NOMO-1 (cell line): ENCODE measurements at regions not wholly inside any gene's neighbourhood (a gene's known extent, or its start where the extent isn't known, plus 50 kb on each side); places are given as distances from the start of the nearest gene placed in this dataset.

Experiments
- DNase-seq, 2 experiments: peaks; one replicate each; lab custom pipeline; 2025; ENCODE audit not compliant: unreplicated experiment in 2 of 2; lab: John Stamatoyannopoulos, UW

DNA sequence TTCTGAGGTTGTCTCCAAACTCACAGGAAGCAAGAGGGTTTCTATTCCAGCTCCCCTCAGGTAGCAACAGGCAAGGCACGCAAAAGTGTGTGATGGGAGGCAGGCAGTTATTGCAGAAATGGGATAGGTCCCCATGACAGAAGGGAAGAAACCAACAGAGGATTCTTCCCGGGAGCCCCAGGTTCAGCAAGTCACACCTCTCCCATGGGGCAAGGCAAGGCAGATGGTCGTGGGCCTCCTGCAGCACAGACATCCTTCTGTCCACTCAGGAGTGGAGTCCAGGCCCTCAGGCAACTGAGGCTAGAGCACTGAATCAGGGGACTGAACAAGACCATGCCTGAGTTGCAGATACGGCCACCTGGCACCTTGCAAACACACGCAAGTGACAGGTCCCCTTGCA lies 424.9 kb upstream of the IRX4 start:
- DNase-seq: no peak

DNA sequence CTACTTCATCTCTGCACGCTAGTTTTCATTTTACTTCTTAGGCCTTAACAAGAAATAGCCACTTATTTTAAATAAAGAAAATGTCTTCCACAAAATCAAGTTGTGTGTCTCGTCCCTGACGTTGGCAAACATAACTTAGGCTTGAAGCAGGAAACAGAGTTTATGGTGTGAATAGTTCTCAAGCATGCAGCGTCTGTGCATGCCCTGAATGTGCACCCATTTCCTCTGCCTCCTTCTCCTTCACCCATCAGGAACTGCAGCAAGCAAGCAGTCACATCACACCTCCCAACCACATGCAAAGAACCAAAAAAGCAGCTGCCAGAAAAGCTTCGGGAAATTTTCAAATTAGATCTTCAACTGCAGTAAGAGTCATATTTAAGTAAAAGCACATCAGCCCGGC lies 424.0 kb upstream of the IRX4 start:
- DNase-seq: no peak

DNA sequence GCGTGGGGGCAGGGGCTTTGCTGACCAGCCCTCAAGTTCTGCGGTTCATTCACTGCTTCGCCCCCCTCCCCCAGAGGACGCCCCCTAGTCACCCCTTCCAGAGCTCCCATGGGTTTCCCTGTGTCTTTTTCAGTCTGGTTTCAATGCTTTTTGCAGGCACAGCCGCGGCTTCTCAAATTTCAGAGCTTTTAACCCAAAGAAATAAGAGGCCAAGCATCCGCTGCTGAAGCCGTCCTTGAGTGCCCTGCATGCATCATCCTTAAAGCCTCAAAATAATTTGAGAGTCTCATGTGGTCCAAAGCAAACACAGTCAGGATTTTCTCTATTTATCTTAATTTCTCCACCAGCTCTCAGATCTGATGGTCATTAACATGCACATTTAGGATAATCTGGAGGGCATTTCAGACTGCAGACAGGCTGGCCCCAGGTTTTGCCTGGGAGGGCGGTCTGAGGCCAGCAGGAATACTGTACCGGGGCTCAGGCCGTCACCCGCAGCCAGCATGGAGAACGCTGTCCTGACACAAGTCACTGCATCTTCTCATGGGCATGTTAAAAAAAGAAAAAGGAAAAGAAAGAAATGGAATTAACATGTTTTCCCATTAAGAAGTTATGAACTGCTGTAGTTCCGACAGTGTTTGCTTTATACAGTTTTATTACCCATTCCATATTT lies 420.8 kb upstream of the IRX4 start:
- DNase-seq: no peak

- DNase-seq: no peak
Measured at GRCh38 chr5:2302169-2302568, 419.4 kb upstream of the IRX4 start.

DNA sequence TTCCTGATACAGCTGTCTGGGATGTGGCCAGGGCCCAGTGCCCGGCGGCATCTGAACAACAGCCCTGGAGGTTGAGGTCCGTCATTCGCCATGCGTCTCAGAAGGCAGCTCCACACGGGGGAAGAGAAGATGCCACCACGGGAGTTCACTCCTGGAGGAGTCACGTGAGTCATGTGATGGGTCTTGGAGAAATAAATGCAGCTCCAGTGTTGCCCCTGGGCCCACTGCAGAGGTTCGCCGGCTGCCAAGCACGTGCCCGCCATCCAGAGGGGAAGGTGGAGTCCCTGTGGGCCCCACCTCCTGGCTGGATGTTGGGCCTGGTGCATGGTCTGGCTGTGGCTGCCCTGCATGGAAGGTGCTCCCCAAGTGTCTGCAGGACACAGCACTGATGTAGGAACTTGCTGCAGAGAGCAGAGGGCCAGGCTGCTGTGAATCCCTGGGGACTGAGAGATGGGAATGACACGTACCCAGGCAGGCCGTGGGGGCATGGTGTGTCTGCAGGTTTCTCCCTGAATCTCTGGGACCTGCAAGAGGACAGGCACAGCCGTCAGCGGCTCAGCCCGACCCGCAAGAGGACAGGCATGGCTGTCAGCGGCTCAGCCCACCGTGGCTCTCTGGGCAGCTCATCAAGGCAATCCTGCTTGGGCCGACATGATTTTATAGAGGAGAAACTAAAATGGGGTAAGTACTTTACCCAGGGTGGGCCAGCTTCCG lies 418.3 kb upstream of the IRX4 start:
- DNase-seq: no peak

GRCh38 chr5:2300421-2300820 lies 417.7 kb upstream of the IRX4 start:
- no peak for DNase-seq

- DNase-seq: no peak
Measured at GRCh38 chr5:2299388-2300220, 416.9 kb upstream of the IRX4 start.

GRCh38 chr5:2298781-2299180 lies 416.1 kb upstream of the IRX4 start:
- no peak for DNase-seq

- no peak for DNase-seq
Measured at GRCh38 chr5:2297991-2298390, 415.3 kb upstream of the IRX4 start.

- no peak for DNase-seq
Measured at GRCh38 chr5:2295476-2295875, 412.8 kb upstream of the IRX4 start.

DNA sequence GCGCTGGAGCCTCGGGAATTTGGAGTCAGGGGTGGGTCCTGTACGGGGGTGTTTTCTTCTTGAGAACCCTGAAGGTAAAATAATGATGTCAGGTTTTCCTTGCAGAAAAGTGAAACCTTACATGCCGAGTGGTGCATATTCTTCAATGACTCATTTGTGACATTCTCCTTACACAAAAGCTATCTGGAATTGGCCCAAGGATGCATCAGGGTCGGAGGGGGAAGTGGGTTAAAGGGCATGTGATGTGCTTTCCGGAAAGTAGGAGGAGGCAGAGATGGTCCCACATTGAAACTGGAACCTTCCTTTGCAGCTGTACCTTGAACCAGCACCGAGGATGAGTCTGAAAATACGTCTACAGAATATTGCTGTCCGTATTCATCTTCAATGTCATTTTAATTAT lies 411.2 kb upstream of the IRX4 start:
- DNase-seq: no peak

- DNase-seq: no peak
Measured at GRCh38 chr5:2291146-2291840, 408.6 kb upstream of the IRX4 start.

GRCh38 chr5:2289380-2289779 lies 406.7 kb upstream of the IRX4 start:
- no peak for DNase-seq

- DNase-seq: no peak
Measured at GRCh38 chr5:2288968-2289367, 406.2 kb upstream of the IRX4 start.

DNA sequence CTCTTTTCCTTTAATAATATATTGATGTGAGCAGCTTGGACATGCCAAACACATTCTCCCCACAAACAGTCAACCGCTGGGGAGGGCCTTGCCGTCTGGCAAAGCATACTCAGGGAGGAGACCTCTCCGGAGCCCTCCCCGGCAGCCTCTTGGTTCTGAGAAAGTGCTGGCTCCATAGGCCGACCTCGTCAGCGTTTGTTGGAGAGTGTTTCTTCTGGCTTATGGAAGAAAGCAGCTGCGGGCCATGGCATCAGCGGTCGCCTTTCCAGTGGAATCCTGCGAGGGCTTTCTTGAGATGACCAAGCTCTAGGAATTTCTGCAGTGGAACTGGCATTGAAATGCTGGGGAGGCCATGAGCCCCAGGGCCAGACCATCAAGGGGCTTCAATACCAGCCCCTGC lies 405.7 kb upstream of the IRX4 start:
- DNase-seq: no peak

DNA sequence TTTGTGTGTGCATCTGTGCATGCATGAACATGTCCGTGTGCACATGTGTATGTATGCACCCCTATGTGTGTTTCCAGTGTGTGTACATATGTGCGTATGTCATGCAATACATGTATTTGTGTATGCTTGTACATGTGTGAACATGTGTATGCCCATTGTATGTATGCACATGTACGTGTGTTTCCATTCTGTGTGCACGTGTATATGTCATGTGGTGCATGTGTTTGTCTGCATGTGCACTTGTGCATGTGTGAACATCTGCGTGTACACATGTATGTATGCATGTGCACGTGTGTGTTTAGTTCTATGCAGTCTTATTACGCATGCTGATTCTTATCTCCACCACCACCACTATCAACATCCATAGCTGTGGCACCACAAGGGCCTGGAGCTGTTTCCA lies 403.5 kb upstream of the IRX4 start:
- no peak for DNase-seq

DNA sequence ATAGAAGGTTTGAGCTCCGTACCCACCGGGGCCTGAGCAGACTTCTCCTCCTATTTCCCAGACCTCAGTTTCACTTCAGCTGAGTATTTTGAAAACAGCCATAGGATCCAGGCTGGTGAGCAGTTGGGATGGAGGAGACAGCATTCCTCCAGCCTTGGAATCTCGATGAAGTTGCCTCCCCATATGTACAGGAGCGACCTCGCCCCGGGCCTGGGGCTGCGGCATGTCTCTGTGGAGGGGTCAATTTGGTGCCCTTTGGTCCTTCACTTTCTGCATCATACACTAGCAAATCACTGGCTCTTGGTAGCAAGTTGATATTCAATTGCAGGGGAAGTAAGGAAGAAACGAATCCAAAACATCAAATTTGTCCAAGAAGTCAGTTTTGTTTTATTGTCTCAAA lies 402.0 kb upstream of the IRX4 start:
- no peak for DNase-seq

- no peak for DNase-seq
Measured at GRCh38 chr5:2283481-2284045, 400.8 kb upstream of the IRX4 start.

- DNase-seq: no peak
Measured at GRCh38 chr5:2282893-2283292, 400.2 kb upstream of the IRX4 start.

DNA sequence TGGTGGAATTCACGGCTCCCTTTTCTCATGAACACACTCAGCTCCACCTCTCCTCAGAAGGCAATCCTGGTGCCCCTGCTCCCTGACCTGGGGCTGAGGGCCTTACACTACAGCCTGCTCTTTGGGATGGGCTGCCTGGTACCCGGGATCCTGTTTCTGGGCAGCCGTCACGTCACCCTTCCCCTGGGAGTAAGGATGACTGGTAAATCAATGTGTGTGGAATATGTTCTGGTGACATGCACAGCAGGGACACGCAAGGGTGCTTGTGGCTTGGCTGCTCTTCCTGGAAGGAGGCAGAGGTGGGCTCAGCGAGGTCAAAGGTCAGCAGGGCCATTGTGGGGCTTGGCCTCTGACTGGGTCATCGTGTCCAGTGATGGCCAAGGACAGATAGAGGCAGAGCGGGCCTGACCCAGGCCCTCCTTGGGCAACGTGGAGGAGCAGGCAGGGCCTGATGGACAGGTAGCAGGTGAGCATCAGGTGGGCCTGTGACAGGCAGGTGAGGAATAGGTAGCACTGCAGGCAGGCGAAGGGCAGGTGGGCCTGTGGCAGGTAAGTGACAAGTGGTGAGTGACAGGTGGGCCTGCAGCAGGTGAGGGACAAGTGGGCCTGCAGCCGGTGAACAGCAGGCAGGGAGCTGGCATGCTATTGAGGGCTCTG lies 399.4 kb upstream of the IRX4 start:
- DNase-seq: no peak
